GM21447 (cell line): ENCODE measurements at regions not wholly inside any gene's neighbourhood (a gene's known extent, or its start where the extent isn't known, plus 50 kb on each side); places are given as distances from the start of the nearest gene placed in this dataset.
"Not testable (repeated sequence)": the region's sequence is repeated elsewhere in the genome, so short reads cannot be mapped to it uniquely, and the experiment has no call there.

Experiments
- ATAC-seq: cut with Tn5 transposase; IDR thresholded peaks from one replicate; pipeline ENCODE4 v1.9.1; 2021; ENCODE audit not compliant: unreplicated experiment

GRCh38 chr22:47860907-47861306, 1098.5 kb downstream of the TBC1D22A start:
- not testable (repeated sequence) for ATAC-seq

- ATAC-seq, result no peak
These were observed 1097.6 kb downstream of the TBC1D22A start for GRCh38 chr22:47859881-47860525.

DNA sequence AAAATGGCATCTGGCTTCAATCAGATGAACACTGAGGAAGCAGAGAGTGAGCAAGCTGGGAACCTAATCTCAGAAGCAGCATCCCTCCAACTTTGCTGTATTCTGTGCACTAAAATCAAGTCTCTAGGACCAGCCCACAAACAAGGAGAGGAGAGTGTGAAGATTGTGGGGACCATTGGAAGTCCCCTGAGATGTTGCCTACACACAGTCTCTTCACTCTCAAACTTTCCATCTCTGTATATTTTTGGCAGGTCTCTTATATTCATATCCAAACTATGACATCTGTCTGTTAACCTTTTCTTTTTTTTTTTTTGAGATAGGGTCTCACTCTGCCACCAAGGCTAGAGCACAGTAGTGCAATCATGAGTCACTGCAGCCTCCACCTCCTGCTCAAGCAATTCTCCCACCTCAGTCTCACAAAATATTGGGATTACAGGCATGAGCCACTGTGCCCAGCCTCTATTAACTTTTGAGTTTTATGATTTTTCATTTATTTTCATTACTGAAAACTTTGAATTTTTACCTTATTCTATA, 1096.4 kb downstream of the TBC1D22A start:
- ATAC-seq, result no peak

DNA sequence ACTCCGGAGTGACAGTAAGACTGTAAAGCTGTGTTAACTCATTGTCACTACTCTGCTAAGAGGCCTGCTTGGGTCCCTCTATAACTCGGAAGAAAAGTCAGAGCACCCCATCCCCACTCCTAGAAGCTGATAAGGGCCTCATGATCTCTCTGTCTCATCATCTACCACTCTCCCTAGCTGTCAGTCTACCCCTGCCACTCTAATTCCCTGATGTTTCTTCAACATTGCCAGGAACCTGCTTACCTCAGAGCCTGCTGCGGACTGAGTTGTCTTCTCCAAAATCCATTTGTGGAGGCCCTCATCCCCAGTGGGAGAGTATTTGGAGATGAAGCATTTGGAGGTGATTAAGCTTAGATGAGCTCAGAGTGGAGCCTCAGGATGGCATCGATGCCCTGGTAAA, 1092.2 kb downstream of the TBC1D22A start:
- no peak for ATAC-seq

- no peak for ATAC-seq
These were observed 1091.8 kb downstream of the TBC1D22A start for GRCh38 chr22:47854251-47854650.

- no peak for ATAC-seq
These were observed 1091.3 kb downstream of the TBC1D22A start for GRCh38 chr22:47853750-47854149.

DNA sequence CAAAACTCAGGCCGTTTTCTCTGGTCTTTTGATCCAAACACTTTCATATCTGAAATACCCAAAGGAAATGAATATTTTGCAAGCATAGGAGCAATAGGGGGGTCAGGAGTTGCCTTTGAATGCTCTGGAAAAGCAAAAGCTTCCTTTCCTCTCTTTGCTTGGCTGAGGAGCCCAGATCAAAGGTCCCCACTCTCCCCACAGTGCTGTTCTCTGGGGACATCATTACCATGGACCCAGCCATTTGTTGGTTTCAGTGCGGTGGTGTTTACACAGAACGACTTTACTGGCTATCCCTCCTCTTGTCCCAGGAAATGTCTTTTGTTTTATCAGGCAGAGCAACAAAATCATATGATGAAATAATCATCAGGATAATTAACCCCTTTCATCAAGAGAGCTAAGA, 1089.1 kb downstream of the TBC1D22A start:
- ATAC-seq, result no peak

GRCh38 chr22:47850644-47851151, 1088.2 kb downstream of the TBC1D22A start:
- no peak for ATAC-seq

DNA sequence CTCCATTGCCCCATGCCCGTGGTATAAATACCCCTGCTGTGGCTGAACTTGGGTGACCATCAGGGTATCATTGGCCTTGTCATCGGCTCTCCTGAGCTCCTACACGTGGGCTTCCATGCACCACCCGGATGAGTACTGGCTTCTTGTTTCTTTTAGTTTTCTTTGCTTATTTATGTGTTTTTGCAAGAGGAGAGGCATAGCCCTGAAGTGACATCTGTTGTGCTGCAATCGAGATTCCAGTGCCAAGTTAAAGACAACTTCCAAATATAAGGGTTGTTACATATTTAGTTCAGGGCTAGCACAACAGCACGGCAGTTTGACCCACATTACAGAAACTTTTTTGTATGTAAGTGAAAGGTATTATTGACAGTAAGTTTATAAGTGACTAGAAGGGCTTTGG, 1087.1 kb downstream of the TBC1D22A start:
- no peak for ATAC-seq

- no peak for ATAC-seq
These were observed 1085.9 kb downstream of the TBC1D22A start for GRCh38 chr22:47848184-47848920.

GRCh38 chr22:47847131-47847890, 1084.9 kb downstream of the TBC1D22A start:
- no peak for ATAC-seq

- ATAC-seq, result no peak
These were observed 1083.8 kb downstream of the TBC1D22A start for GRCh38 chr22:47846206-47846605.

DNA sequence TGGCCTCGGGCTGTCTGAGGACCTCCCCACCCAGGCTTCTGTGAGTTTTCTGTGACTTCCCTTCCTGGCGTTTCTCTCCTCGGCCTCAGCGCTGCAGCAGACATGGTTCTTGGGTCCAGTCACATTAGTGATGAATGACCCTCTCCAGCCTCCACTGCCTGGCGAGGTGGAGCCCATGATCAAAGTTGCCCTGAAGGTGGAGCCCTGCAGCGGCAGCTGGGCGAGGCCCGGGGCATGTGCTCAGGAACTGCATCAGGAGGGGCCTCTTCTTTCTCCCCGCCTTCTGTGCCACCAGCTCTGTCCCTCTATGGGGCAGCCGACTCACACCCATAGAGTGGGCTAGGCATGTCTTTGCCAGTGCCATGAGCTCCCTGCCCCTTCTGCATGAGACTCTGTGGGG, 1079.7 kb downstream of the TBC1D22A start:
- no peak for ATAC-seq

DNA sequence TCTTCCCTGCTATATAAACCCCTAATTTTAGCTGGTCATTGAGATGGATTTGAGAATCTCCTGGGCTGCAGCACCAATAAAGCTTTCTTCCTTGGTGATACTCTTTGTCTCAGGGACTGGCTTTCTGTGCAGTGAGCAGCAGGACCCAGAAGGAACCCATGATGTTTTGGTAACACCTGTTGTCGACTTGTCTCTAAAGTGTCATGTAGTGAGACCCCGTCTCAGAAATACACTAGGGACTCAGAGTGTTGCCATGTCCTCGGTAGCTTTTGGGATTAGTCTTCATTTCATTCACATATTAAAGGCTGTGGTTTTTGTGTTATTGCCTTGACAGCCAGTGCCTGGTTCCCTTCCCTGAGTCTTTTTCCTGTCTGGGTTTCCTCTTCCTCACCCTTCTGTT, 1078.7 kb downstream of the TBC1D22A start:
- ATAC-seq, result no peak

- no peak for ATAC-seq
These were observed 1077.3 kb downstream of the TBC1D22A start for GRCh38 chr22:47839595-47840227.

DNA sequence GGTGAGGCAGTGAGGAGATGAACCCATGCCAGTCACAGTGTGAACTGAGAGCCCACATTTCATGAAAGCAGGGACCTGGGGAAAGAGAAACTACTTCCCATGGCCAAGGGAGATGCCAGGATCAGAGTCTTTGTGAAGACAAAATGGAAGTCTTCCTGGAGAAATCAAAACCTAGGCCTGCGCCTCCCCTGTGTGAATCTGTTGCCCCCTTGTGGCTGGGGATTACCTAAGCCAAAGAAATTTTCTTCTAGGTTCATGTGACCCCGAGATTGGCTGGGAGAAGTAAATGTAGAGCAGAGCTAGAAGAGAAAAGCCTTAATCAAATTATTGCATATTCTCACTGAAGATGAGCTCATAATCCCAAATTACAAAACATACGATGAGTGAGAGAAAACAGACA, 1075.3 kb downstream of the TBC1D22A start:
- no peak for ATAC-seq

DNA sequence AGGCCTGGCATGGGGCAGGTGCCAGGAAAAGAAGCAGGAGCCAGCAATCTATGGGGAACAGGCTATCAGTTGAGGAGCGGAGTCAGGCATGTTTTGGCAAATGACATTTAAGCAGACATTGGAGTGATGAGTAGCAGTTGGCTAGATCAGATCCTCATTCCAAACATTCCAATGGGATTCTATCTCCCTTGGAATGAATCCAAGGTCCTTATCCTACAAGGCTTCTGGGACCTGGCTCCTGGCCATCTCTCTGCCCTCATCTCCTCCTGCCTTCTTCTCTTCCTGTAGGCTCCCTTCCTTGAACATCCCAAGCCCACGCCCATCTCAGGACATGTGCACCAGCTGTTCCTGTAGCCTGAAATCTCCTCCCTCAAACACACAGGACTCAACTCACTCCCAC, 1074.5 kb downstream of the TBC1D22A start:
- no peak for ATAC-seq

- ATAC-seq, result no peak
These were observed 1073.3 kb downstream of the TBC1D22A start for GRCh38 chr22:47835726-47836125.

DNA sequence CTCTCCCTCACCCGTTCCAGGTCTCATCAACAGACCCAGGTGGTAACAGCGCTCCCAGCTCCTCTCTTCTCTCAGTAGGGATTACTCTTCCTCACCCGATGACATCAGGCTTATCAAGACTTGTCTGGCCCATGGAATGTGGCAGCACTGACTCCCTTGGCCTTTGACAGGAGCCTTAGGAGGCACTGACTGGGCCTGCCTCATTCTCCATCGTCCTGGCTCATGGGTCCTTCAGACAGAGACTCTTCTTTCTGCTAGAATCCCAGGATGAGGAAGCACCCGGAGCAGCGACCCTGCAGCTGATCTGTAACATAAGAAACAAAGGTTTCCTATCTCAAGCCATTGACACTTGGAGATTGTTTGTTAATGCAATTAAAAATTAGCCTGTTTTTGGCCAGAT, 1063.6 kb downstream of the TBC1D22A start:
- ATAC-seq, result no peak

- no peak for ATAC-seq
These were observed 1060.0 kb downstream of the TBC1D22A start for GRCh38 chr22:47822422-47822821.

DNA sequence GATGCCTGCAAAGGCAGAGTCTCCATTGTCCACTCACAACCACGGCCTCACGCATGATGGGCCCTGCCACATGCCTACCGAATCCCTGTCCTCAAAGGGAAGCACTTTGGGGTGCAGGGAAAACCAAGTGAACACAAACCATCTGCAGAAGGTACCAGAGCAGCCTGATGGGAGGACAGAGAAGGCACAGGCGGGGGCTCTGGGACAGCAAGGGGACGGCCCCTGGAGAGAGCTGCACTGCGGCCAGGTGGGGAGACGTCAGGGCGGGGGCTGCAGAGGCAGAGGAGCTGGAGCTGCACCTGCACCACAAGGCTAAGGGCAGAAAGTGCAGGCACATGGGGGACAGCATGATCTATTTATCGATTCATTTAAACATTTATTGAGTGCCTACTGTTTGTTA, 1056.0 kb downstream of the TBC1D22A start:
- no peak for ATAC-seq
